ENCODE measurements at regions not wholly inside any gene's neighbourhood (a gene's known extent, or its start where the extent isn't known, plus 50 kb on each side); places are given as distances from the start of the nearest gene placed in this dataset.

DNA sequence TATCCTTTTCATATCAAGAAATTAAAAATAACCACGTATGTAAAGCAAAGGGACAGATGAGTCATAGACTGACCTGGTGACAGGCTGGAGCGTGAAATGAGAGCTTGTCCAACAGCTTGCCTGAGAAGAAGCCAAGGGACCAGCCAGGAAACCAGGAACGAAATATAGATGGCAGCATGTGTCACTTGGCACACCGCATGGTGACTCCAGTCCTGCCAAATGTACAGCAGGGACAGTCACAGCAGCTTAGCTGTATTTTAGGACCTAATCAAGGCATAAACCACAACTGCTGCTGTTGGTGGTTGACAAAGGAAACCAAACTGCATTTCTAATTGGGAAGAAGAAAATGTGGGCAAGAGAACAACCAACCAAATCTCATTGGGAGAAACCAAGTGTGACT lies 755.0 kb downstream of the TFAP2A start:
- DNase-seq (ENCODE audit: low spot score) (no peak), ATAC-seq (ENCODE audit: low read depth) (no peak)
- no peaks in the 10 kb centered on the region for H3K9me3 ChIP-seq (ENCODE audit: severe bottlenecking)
- TF ChIP-seq, protein P1, sequence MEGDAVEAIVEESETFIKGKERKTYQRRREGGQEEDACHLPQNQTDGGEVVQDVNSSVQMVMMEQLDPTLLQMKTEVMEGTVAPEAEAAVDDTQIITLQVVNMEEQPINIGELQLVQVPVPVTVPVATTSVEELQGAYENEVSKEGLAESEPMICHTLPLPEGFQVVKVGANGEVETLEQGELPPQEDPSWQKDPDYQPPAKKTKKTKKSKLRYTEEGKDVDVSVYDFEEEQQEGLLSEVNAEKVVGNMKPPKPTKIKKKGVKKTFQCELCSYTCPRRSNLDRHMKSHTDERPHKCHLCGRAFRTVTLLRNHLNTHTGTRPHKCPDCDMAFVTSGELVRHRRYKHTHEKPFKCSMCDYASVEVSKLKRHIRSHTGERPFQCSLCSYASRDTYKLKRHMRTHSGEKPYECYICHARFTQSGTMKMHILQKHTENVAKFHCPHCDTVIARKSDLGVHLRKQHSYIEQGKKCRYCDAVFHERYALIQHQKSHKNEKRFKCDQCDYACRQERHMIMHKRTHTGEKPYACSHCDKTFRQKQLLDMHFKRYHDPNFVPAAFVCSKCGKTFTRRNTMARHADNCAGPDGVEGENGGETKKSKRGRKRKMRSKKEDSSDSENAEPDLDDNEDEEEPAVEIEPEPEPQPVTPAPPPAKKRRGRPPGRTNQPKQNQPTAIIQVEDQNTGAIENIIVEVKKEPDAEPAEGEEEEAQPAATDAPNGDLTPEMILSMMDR (IDR thresholded peaks at IDR 0.05; ENCODE audit: poor library complexity, severe bottlenecking) = no peak
- no peak overlapping the region for H3K27ac ChIP-seq (ENCODE audit: poor library complexity, severe bottlenecking)
- H3K36me3 ChIP-seq (ENCODE audit: low read depth) = no peaks in the 10 kb centered on the region
- H3K4me3 ChIP-seq (ENCODE audit: severe bottlenecking) = no peak overlapping the region
- peaks cover 10% of the 10 kb centered on the region for H3K4me1 ChIP-seq (ENCODE audit: insufficient read depth, poor library complexity, severe bottlenecking)
- no peaks in the 10 kb centered on the region for H3K27me3 ChIP-seq (ENCODE audit: insufficient read depth, poor library complexity, severe bottlenecking)

DNA sequence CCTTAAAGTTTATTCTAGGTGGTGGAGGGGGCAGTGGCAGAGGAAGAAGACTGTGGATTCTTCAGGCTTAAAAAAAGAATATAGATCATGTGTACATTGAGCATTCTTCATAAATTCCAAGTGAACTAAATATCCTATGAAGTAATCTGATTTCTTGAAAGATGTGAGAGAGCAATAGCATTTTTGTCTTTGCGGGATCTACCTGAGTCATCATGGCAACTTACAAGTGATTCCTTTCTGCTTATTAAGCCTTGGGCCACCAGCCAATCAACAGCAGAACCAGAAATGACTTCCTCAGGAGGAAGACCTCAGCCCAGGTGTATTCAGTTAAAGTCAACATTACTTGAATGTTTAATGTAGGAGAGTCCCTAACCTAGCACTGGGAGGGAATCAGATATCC lies 756.9 kb downstream of the TFAP2A start:
- DNase-seq (ENCODE audit: low spot score) = peak; percentile 63
- peak; percentile 98 for ATAC-seq (ENCODE audit: low read depth)
- Histone ChIP-seq H3K36me3 (ENCODE audit: low read depth) (no peaks in the 10 kb centered on the region), H3K4me3 (ENCODE audit: severe bottlenecking) (no peak overlapping the region), H3K9me3 (ENCODE audit: severe bottlenecking) (no peaks in the 10 kb centered on the region), H3K27me3 (ENCODE audit: insufficient read depth, poor library complexity, severe bottlenecking) (no peaks in the 10 kb centered on the region), H3K4me1 (ENCODE audit: insufficient read depth, poor library complexity, severe bottlenecking) (peaks cover 10% of the 10 kb centered on the region), H3K27ac (ENCODE audit: poor library complexity, severe bottlenecking) (peak overlapping the region; percentile 73)
- TF ChIP-seq, protein P1 (IDR thresholded peaks at IDR 0.05; ENCODE audit: poor library complexity, severe bottlenecking) = no peak

DNA sequence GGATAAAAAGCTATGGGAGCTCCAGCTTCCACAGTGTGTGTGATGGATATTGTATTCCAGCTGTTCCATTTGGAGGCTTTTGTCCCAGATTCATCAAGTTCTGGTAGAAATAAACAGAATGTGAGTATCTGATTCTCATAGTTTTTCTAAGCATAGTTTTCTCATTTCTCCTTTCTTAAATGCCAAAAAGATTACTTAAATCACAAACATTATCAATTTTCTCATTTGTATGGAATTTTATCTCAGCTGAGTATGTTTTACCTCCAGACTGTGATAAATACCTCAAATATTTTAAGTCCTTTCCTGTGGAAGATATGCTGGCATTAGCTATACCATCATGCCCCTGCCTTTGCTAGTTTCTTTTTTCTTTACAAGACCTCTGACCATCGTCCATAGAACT lies 767.3 kb downstream of the TFAP2A start:
- no peak overlapping the region for H3K4me3 ChIP-seq (ENCODE audit: severe bottlenecking)
- no peaks in the 10 kb centered on the region for H3K9me3 ChIP-seq (ENCODE audit: severe bottlenecking)
- peaks cover 14% of the 10 kb centered on the region for H3K4me1 ChIP-seq (ENCODE audit: insufficient read depth, poor library complexity, severe bottlenecking)
- no peaks in the 10 kb centered on the region for H3K27me3 ChIP-seq (ENCODE audit: insufficient read depth, poor library complexity, severe bottlenecking)
- peak overlapping the region; percentile 33 for H3K27ac ChIP-seq (ENCODE audit: poor library complexity, severe bottlenecking)
- ATAC-seq (ENCODE audit: low read depth) = no peak
- DNase-seq (ENCODE audit: low spot score) = no peak
- H3K36me3 ChIP-seq (ENCODE audit: low read depth) = no peaks in the 10 kb centered on the region
- TF ChIP-seq, protein P1 (IDR thresholded peaks at IDR 0.05; ENCODE audit: poor library complexity, severe bottlenecking) = no peak

DNA sequence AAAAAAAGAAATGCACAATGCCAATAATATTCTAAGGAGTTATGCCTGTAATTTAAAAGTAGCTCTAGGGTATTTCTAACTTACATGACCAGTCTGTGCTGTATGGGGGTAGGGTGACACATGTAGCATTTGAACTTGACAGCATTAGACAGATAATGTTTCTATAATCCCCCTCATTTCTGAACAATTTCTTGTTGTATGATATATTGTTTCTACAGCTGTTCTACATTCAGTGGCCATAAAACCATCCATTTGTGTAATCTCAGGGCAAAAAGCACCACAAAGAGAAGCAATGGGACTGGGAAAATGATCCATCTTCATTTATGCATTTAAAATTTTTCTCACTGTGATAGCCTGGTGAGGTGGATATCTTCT lies 767.8 kb downstream of the TFAP2A start:
- Histone ChIP-seq H3K27me3 (ENCODE audit: insufficient read depth, poor library complexity, severe bottlenecking) (no peaks in the 10 kb centered on the region), H3K36me3 (ENCODE audit: low read depth) (no peaks in the 10 kb centered on the region), H3K9me3 (ENCODE audit: severe bottlenecking) (no peaks in the 10 kb centered on the region), H3K27ac (ENCODE audit: poor library complexity, severe bottlenecking) (peak overlapping the region; percentile 33), H3K4me1 (ENCODE audit: insufficient read depth, poor library complexity, severe bottlenecking) (peaks cover 14% of the 10 kb centered on the region), H3K4me3 (ENCODE audit: severe bottlenecking) (no peak overlapping the region)
- ATAC-seq (ENCODE audit: low read depth) = no peak
- TF ChIP-seq, protein P1 (IDR thresholded peaks at IDR 0.05; ENCODE audit: poor library complexity, severe bottlenecking) = no peak
- DNase-seq (ENCODE audit: low spot score) = no peak

DNA sequence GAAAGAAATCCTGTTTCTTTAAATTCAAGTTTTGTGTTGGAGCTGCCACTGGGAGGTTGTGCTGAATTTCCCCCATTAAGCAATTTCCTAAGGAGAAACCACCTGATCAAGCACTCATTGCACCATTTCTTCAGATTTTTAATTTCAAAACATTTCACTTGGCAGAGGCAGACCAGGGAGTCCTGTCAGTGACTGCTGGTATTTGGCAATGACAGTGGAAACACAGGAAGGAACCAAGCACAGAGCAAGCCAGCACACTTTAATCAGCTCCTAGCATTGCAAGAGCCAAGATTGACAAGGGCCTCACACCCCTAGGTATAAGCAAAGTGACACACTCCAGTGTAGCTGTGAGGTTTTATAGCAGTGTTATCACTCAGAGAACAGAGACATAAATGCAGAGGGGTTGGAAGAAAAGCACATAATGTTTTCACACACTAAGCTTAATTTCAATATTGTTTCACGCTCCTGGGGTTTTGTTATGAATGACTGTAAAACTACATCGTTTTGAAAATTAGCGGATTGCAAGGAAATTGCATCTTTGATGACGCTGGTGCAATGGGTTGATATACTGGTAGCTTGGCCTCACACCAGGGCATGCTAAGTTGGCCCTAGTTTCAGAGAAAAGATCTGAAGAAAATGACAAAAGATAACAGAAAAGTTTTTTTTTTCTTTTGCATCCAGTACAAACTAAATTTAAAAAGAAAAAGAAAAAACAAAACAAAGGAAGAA lies 768.4 kb downstream of the TFAP2A start:
- DNase-seq (ENCODE audit: low spot score) (no peak), ATAC-seq (ENCODE audit: low read depth) (peak; percentile 64; the same call in 2 of the 3 replicates)
- Histone ChIP-seq H3K9me3 (ENCODE audit: severe bottlenecking) (no peaks in the 10 kb centered on the region), H3K36me3 (ENCODE audit: low read depth) (no peaks in the 10 kb centered on the region), H3K27me3 (ENCODE audit: insufficient read depth, poor library complexity, severe bottlenecking) (no peaks in the 10 kb centered on the region), H3K27ac (ENCODE audit: poor library complexity, severe bottlenecking) (no peak overlapping the region), H3K4me1 (ENCODE audit: insufficient read depth, poor library complexity, severe bottlenecking) (peaks cover 14% of the 10 kb centered on the region), H3K4me3 (ENCODE audit: severe bottlenecking) (no peak overlapping the region)
- TF ChIP-seq, protein P1 (IDR thresholded peaks at IDR 0.05; ENCODE audit: poor library complexity, severe bottlenecking) = no peak
